HG03432 (cell line): ENCODE measurements at regions not wholly inside any gene's neighbourhood (a gene's known extent, or its start where the extent isn't known, plus 50 kb on each side); places are given as distances from the start of the nearest gene placed in this dataset.
"Not testable (repeated sequence)": the region's sequence is repeated elsewhere in the genome, so short reads cannot be mapped to it uniquely, and the experiment has no call there.

ENCODE experiments used
- ATAC-seq: cut with Tn5 transposase; IDR thresholded peaks from one replicate; pipeline ENCODE4 v1.9.1; 2021; ENCODE audit warnings: mild to moderate bottlenecking, moderate library complexity; ENCODE audit not compliant: unreplicated experiment

GRCh38 chr2:9707611-9708160 is 76.9 kb upstream of the YWHAQ start:
- no peak for ATAC-seq

GRCh38 chr2:9708683-9709538 is 78.1 kb upstream of the YWHAQ start:
- no peak for ATAC-seq

- ATAC-seq: no peak
Measured at GRCh38 chr2:9709539-9710285, 78.9 kb upstream of the YWHAQ start.

GRCh38 chr2:9710311-9710710 is 79.5 kb upstream of the YWHAQ start:
- ATAC-seq: no peak

GRCh38 chr2:9712263-9712662 is 81.5 kb upstream of the YWHAQ start:
- no peak for ATAC-seq

- ATAC-seq: no peak
Measured at GRCh38 chr2:9714630-9715214, 83.9 kb upstream of the YWHAQ start.

- ATAC-seq: no peak
Measured at GRCh38 chr2:9715238-9715637, 84.4 kb upstream of the YWHAQ start.

GRCh38 chr2:9717886-9718451 is 87.2 kb upstream of the YWHAQ start:
- ATAC-seq: no peak

- no peak for ATAC-seq
Measured at GRCh38 chr2:9720352-9721093, 89.7 kb upstream of the YWHAQ start.

- ATAC-seq: no peak
Measured at GRCh38 chr2:9721344-9721743, 90.5 kb upstream of the YWHAQ start.

- no peak for ATAC-seq
Measured at GRCh38 chr2:9722451-9722850, 91.7 kb upstream of the YWHAQ start.

GRCh38 chr2:9724565-9724964 is 93.8 kb upstream of the YWHAQ start:
- ATAC-seq: no peak

GRCh38 chr2:9725106-9725505 is 94.3 kb upstream of the YWHAQ start:
- no peak for ATAC-seq

GRCh38 chr2:9726016-9726415 is 95.2 kb upstream of the YWHAQ start:
- ATAC-seq: not testable (repeated sequence)

- not testable (repeated sequence) for ATAC-seq
Measured at GRCh38 chr2:9730523-9730922, 99.7 kb upstream of the YWHAQ start.

GRCh38 chr2:9732824-9733223 is 102.0 kb upstream of the YWHAQ start:
- no peak for ATAC-seq

- ATAC-seq: no peak
Measured at GRCh38 chr2:9734308-9734707, 103.5 kb upstream of the YWHAQ start.

GRCh38 chr2:9735335-9735734 is 104.5 kb upstream of the YWHAQ start:
- ATAC-seq: no peak

- no peak for ATAC-seq
Measured at GRCh38 chr2:9736021-9736420, 105.2 kb upstream of the YWHAQ start.

GRCh38 chr2:9737053-9737875 is 106.0 kb upstream of the TAF1B start:
- ATAC-seq: no peak
